HG02970 (cell line): ENCODE measurements at regions not wholly inside any gene's neighbourhood (a gene's known extent, or its start where the extent isn't known, plus 50 kb on each side); places are given as distances from the start of the nearest gene placed in this dataset.
"Not testable (repeated sequence)": the region's sequence is repeated elsewhere in the genome, so short reads cannot be mapped to it uniquely, and the experiment has no call there.

ENCODE experiments used
- ATAC-seq: cut with Tn5 transposase; IDR thresholded peaks from one replicate; pipeline ENCODE4 v1.9.1; 2021; ENCODE audit warnings: mild to moderate bottlenecking, moderate library complexity, moderate number of reproducible peaks; ENCODE audit not compliant: unreplicated experiment, low FRiP score

DNA sequence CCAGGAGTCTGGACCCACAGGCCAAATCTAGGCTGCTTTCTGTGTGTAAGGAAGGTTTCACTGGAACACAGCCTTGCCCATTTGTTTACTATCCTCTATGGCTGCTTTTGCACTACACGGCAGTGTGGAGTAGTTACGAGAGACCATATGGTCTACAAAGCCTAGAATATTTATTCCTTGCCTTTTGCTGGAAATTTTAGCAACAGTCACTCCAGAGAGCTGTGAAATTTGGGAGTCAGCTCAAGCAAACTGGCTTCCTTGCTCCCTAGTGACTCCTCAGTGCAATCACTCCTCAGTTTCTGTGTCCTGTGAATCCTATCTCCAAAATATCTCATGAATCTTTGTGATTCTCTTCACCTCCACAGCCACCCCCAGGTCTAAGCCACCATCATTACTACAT is 99.0 kb upstream of the CPEB2 start:
- ATAC-seq: no peak

DNA sequence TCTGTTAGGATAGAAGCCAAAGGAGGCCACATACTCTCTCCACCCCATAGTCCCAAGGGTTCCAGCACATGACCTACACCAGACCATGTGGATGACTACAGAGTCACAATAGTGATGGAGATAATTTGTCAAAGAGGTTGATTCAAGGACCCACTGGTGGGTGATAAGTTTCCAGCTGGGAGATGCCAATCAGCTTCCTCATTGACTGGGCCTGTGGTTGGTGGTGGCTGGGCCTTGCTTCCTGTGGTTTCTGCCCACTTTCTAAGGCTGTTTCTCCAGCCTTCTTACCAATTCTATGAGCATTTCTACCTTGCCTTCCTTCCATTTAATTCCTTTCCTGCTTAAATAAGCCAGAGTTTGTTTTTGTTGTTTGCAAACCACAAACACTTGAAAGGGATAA is 95.5 kb upstream of the CPEB2 start:
- no peak for ATAC-seq

DNA sequence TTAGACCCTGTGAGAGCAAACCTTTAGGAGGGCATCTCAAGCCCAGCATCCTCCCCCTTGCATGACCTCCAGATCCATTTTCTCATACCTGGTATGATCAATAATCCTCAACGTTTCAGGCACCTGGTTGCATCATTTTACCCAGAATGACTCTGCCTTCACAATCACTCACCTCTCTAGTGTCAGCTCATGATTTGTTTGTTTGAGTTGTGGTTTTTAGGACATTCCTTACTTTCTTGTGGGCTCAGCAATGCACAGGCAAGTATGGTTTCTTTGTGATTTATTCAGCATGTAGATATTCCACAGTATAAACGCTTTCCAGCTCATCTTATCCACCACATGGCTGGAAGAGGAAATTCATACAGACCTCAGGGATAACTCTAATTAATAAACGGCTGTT is 93.6 kb upstream of the CPEB2 start:
- ATAC-seq: no peak

DNA sequence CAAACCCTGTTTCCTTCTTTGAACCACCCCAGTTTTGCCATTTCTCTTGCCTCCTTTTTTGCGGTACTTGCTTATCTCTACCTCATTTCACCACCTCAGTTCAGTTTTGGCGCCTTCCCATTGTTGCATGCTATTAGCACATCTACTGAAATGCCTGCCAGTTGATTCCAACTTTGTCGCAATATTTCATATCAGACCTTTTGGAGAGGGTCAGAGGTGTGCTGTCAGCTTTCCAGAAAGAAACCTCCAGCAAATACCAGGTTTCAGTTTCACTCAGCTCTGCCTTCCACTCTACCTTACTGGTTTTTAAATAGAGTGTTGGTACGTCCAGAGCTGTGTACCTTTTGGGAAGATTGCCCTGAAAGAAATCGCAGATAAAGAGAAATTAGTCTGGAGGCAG is 91.9 kb upstream of the CPEB2 start:
- no peak for ATAC-seq

DNA sequence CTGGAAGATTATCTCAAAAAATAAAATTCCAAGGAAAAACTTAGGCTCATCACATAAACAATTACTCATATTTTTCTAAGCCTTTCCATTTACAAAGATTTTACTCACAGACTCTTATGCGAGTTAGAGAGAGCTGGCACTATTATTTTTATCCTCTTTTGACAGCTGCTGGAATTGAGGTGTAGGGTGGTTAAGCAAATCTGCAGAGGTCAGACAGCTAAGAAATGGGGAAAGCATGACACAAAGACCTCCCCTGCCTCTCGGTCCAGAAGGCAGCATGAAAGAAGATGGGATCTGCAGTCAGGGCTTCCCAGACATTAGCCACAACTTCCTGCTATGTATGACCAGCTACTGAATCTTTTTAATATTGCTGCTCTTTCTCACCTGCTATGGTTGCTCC is 89.9 kb upstream of the CPEB2 start:
- no peak for ATAC-seq

DNA sequence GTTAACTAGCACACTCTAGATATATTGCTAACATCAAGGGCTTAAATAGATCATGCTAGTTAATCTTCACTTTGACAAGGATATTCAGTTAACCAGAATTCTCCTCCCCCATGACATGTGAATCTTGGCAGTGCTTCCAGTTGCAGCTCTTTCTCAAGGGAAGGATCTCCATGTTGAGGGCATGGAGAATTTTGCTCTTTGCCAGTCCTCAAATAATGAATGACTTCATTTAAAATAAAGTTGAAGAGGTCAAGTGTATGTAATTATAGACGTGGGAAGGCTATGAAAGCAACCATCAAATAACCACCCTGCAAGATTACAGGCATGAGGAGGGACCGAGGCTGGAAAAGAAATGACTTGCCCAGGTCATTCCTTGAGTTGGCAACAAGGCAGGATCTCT is 87.3 kb upstream of the CPEB2 start:
- ATAC-seq: no peak

DNA sequence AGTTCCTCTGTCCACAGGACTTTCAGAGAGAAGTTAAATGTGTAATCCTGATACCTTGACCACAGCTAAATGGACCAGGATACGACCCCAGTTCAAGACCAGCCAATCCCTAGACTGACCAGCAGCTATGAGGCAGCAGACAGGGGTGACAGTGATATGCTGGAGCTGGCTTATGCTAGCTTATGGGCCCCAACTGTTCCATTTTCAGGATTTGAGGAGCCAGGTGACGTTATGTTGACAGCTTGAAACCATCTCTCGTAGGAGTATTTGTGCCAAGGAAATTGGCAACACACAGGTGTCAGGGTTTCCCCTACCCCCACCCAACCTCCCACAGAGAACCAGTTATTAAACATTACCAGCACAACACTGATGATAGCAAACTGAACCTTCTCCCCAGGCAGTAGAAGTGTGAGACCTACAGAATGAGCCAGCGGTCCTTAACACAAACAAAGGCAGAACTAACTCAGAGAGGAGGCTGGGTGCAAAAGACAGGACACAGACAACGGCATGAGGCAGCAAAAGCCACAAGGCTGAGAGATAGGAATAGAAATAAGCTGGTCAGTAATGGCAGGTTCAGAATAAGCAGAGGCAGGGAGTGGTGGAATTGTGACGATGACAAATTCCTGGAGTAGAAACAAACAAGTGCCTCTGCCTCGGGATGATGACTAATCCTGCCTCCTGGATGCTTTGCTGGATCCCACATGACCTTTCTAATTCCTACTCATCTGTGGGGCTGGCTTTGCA is 85.6 kb upstream of the CPEB2 start:
- no peak for ATAC-seq

DNA sequence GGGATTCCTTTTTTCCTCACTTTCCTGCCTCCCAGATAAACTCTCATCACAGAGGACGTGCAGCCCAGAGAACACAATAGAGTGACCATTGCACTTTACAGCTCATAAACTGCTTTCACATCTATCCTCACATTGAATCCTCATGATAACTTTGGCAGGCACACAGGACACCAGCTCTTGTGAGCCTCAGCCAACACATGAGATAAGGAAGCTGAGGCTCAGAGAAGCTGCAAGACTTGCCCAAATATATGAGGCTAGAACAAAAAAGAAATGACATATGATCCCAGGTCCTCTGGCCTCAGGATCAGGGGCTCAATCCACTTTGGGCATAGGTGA is 85.0 kb upstream of the CPEB2 start:
- ATAC-seq: no peak

DNA sequence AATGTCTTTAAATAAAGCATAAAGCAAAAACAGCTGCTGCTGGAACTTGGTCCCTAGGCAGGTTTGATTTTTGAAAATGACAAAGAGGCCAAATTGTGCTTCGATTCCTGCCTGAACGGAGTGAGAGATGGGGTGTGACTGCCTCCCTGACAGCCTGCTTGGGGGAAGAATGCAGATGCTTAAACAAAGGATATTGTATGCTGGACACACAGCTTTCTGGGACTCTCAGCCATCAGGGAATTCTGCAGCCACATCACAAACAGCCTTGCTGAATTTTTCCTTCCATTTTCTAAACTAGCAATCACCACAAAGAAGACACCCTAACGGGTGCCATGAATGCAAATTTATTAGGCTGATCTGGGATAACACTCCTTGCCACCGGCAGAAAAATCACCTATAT is 83.9 kb upstream of the CPEB2 start:
- no peak for ATAC-seq

DNA sequence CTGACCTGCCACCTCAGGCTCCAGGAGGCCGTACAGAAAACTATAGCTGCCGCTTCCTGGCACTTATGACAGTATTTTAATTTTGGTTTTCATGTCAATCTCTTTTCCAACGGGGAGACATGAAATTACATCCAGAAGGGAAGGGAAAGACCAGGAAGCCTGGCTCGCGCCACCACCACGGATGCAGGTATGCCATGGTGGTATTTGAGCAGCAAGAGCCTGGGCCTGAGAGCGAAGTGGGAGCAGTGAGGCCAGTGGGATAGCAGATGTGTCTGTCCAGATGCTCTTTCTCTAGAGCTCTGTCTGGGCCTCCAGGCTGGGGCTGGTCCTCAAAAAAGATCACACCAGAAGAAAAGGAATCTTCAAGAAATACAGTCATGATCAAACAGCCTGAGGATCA is 82.5 kb upstream of the CPEB2 start:
- ATAC-seq: no peak

DNA sequence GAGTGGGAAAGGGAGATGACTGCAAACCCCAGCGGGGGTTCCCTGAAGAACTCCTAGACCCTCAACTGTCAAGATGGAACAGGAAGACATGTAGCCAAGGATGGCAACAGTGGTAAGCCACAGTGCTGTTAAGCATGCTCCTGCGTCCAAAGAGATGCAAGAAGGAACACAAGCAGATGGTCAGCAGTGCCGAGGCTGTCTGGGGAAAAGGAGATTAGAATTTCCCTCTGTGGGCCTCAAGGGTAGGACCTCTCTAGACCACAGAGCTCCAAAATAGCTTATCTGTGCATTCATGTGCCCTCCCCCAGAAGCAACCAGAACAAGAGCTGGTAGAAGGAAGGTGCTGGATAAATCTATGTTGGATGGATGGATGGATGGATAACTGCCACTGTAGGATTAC is 82.0 kb upstream of the CPEB2 start:
- no peak for ATAC-seq

DNA sequence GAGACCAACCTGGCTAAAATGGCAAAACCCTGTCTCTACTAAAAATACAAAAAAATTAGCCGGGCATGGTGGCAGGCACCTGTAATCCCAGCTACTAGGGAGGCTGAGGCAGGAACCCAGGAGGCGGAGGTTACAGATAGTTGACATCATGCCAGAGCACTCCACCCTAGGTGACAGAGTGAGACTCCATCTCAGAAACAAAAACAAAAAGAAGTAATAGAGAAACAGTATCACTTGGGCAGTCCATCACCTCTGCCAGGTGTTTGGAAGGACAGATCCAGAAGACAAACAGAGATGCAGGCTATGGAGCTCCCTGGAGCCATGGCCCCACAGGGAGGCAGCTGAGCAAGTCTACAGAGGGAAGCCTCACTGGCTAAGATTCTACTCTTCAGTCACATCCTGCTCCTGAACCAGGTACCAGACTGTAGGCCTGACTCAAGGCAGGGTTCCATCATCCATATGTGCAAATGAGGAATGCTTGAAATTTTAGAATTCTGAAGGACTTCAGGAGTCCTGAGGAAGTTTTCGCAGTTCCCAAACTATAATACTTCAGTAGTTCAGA is 81.4 kb upstream of the CPEB2 start:
- ATAC-seq: no peak

DNA sequence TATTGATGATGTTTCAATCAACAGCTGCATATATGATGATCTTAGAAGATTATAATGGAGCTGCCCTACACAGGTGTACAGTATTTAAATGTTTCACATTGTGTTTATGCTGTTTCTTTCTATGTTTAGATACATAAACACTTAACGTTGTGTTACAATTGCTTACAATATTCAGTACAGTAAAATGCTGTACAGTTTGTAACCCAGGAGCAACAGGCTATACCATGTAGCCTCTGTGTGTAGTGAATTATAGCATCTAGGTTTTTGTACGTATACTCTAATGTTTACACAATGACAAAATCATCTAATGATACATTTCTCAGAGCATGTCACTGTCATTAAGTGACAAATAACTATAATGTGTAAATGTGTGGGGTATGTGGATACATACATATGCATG is 80.5 kb upstream of the CPEB2 start:
- ATAC-seq: not testable (repeated sequence)

DNA sequence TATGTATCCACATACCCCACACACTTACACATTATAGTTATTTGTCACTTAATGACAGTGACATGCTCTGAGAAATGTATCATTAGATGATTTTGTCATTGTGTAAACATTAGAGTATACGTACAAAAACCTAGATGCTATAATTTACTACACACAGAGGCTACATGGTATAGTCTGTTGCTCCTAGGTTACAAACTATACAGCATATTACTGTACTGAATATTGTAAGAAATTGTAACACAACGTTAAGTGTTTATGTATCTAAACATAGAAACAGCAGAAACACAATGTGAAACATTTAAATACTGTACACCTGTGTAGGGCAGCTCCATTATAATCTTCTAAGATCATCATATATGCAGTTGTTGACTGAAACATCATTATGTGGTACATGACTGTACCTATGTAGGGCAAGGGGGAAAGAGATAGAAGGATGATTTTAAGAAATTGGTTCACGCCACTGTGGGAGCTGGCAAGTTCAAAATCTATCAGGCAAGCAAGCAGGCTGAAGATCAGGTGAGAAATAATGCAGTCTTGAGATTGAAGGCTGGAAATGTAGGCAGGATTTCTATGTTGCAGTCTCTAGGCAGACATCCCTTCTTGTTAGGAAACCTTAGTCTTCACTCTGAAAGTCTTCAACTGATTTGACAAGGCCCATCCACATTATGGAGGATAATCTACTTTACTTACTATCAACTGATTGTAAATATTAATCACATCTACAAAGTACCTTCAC is 78.0 kb upstream of the CPEB2 start:
- ATAC-seq: no peak

DNA sequence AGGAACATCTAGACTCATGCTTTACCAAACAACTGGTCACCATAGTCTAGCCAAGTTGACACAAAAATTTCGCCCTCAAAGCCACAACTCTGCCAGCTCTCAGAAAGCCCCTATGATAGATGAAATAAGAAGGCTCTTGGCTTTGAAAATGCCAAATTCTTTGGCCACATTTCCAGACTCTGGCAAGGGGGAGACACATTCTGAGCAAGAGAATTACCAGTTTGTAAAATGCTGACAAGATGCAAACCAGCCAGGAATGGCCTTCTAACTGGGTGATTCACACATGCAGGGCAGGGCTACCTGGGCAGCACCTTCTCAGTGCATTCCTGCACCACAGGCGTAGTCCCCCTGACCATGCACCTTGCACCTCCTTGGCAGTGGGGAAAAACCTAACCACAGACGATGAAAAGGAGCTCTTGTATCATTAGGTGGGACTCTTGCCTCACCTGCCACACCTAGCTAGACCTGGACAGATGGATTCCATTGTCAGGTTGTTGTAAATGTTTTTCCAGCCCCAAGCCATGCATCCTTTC is 77.4 kb upstream of the CPEB2 start:
- no peak for ATAC-seq

DNA sequence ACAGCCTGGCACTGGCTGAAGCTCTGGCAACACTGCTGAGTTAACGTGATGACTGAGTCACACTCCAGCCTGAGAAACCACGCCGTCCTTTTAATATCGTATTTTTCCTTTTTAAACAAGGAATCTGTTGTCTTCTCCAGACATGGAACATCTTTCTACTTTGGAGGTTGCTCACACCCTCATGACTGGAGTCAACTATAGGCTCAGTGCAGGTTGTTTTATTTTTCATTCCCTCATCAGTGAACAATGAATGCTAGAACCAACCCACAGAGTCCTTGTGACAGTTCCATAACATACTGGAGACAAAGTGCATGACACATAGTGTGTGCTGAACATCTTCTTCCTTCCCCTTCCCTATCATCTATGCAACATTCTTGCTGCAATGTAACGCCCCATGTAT is 76.8 kb upstream of the CPEB2 start:
- no peak for ATAC-seq

DNA sequence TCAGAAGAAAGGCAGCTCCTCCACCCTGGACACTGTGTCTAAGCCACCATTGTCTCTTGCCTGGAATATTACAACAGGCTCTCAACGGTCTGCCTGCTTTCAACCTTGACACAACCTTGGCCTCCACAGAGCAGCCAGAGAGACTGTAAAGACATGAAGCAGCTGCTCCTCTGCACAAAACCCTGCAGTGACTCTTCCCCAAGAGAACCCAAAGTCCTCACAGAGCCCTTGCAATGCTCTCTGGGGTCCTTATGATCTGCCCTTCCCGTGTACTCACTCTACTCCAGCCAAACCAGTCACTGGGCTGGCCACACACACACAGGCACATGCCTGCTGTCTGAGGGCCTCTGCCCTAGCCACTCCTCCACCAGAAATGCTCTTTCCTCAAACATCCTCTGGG is 75.9 kb upstream of the CPEB2 start:
- no peak for ATAC-seq

DNA sequence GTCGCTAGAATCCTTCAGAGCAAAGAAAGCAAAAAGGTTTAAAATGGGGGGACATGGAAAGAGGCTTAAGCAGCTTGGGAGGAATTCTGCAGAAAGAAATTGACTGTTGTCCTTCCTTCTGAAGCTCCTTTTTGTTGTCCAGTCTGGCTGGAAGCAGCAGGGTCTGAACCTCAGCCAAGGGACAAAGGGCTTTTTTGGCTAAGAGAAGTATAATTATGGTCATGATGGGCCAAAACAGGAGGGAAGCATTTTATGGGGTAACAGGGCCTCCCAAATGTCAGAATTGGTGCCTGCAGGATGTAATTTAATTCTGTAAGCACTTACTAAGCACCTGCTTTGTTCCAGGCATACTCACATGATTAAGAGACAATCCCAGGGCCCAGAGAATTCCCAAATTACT is 74.2 kb upstream of the CPEB2 start:
- ATAC-seq: no peak

DNA sequence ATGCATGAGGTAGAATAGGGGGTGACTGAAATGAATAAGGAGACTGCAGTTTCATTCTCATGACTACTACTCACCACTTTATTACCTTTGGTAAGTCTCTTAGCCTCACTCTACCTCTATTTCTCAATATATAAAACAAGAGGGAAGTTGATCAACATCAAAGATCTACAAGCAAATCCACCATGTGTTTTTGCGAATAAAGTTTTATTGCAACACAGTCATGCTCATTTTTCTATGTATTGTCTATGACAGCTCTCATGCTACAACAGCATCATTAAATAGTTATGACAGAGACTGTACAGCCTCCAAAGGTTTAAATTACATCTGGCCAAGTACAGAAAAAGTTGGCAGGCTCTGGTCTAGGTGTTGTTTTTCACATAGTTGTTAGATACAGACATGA is 72.6 kb upstream of the CPEB2 start:
- ATAC-seq: no peak

DNA sequence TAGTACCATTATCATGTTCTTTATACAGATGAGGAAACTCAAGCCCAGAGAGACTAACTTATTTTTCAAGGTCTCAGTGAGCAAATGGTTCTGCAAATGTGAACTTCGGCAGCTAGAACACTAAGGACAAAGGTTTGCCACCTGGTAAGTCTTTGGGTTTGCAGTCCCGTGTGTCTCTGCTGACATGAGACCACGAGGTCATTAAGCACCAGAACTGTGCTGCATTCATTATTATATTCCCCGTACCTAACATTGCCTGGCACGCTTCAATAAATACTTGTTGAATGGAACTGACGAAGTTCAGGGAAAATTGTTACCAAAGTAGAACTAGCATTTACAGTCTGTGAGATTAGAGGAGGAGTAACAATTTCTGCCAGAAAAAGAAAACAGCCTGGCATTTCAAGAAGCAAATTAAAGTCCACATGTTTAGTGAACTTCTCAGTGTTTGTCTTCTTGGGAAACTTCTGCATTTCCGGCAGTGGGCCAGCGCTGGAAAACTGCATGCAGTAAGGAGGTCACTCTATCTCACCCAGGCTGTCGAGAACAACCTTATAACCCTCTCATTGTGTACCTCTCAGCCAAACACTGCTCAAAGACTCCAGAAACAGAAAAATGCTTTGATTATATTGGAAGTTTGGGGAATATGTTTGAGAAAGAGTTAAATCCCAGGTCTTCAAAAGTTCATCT is 67.4 kb upstream of the CPEB2 start:
- no peak for ATAC-seq

DNA sequence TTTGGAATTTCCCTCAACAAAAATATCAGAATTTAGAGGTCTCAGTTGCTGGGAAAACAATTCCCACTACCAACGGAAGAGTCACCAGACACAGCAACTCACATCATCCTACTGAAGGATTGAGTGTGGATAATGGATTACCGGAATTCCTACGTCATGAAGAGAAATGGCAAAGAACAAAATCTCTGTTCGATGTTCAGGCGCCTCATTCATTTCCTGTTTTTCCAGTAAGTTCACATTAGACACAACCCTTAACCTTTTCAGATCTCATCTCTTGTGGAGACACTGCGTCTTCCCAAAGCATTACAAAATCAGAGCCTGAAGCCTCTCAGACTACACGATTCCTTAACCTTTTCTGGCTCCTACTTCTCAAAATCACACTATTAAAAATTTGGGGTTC is 58.5 kb upstream of the CPEB2 start:
- ATAC-seq: no peak
